GM12874 (cell line): ENCODE measurements at regions not wholly inside any gene's neighbourhood (a gene's known extent, or its start where the extent isn't known, plus 50 kb on each side); places are given as distances from the start of the nearest gene placed in this dataset.

Experiments
- CTCF ChIP-seq: IDR thresholded peaks from 2 replicates; pipeline ENCODE4 v1.5.1; 2011; ENCODE audit warnings: low read depth, mild to moderate bottlenecking, control low read depth, low read length, moderate library complexity; ENCODE audit not compliant: insufficient read depth

- no peak for TF ChIP-seq CTCF
Observed at GRCh38 chr4:180310616-180311015, 1932.6 kb upstream of the TENM3 start.

- no peak for TF ChIP-seq CTCF
Observed at GRCh38 chr4:180314972-180315371, 1928.2 kb upstream of the TENM3 start.

- no peak for TF ChIP-seq CTCF
Observed at GRCh38 chr4:180330521-180330920, 1912.7 kb upstream of the TENM3 start.

- no peak for TF ChIP-seq CTCF
Observed at GRCh38 chr4:180333162-180333561, 1910.0 kb upstream of the TENM3 start.

- TF ChIP-seq CTCF: no peak
Observed at GRCh38 chr4:180335566-180335965, 1907.6 kb upstream of the TENM3 start.

- TF ChIP-seq CTCF: no peak
Observed at GRCh38 chr4:180336494-180337090, 1906.6 kb upstream of the TENM3 start.

GRCh38 chr4:180341926-180342325, 1901.3 kb upstream of the TENM3 start:
- no peak for TF ChIP-seq CTCF
